NB4 (cell line): ENCODE measurements at regions not wholly inside any gene's neighbourhood (a gene's known extent, or its start where the extent isn't known, plus 50 kb on each side); places are given as distances from the start of the nearest gene placed in this dataset.
"Not testable (repeated sequence)": the region's sequence is repeated elsewhere in the genome, so short reads cannot be mapped to it uniquely, and the experiment has no call there.

Source experiments
- DNase-seq: peaks from one replicate; pipeline ENCODE4 v3.0.0; 2010; ENCODE audit warnings: low read depth
- H3K4me3 ChIP-seq: one replicate; pipeline ENCODE4 v1.5.1; 2011; ENCODE audit warnings: mild to moderate bottlenecking, low read depth, low read length, moderate library complexity
- CTCF ChIP-seq: IDR thresholded peaks from one replicate; pipeline ENCODE4 v1.5.1; 2012; ENCODE audit warnings: low read depth, low read length
- MAX ChIP-seq: IDR thresholded peaks from 2 replicates; pipeline ENCODE4 v1.6.1; 2011; ENCODE audit warnings: low read depth, low read length
- MYC ChIP-seq: IDR thresholded peaks from 2 replicates; pipeline ENCODE4 v1.6.1; 2011; ENCODE audit warnings: low read depth, low read length
- POLR2A ChIP-seq: IDR thresholded peaks from 2 replicates; pipeline ENCODE4 v1.6.1; 2011; ENCODE audit warnings: mild to moderate bottlenecking; ENCODE audit not compliant: insufficient read length; ENCODE audit errors: extremely low read depth

- no peak for DNase-seq
- TF ChIP-seq CTCF (no peak), POLR2A (no peak), MYC (no peak), MAX (no peak)
- H3K4me3 ChIP-seq, result no peak overlapping the region
Observed at GRCh38 chr2:2901384-2902345, 476.0 kb downstream of the EIPR1 start.

GRCh38 chr2:2899826-2900225 is 477.8 kb downstream of the EIPR1 start:
- H3K4me3 ChIP-seq, result no peak overlapping the region
- DNase-seq, result no peak
- TF ChIP-seq MAX (no peak), MYC (no peak), POLR2A (no peak), CTCF (no peak)

GRCh38 chr2:2898744-2899143 is 478.9 kb downstream of the EIPR1 start:
- no peak overlapping the region for H3K4me3 ChIP-seq
- TF ChIP-seq POLR2A (no peak), MAX (no peak), MYC (no peak), CTCF (no peak)
- no peak for DNase-seq

GRCh38 chr2:2896643-2897042 is 481.0 kb downstream of the EIPR1 start:
- no peak for DNase-seq
- H3K4me3 ChIP-seq, result no peak overlapping the region
- no peak for TF ChIP-seq MYC
- no peak for TF ChIP-seq CTCF
- TF ChIP-seq POLR2A, result no peak
- TF ChIP-seq MAX, result no peak

- no peak overlapping the region for H3K4me3 ChIP-seq
- no peak for DNase-seq
- TF ChIP-seq MAX (no peak), POLR2A (no peak), MYC (no peak)
Observed at GRCh38 chr2:2896011-2896410, 481.6 kb downstream of the EIPR1 start.

GRCh38 chr2:2894011-2894410 is 483.6 kb downstream of the EIPR1 start:
- DNase-seq, H3K4me3 ChIP-seq: not testable (repeated sequence)
